ENCODE measurements at regions not wholly inside any gene's neighbourhood (a gene's known extent, or its start where the extent isn't known, plus 50 kb on each side); places are given as distances from the start of the nearest gene placed in this dataset.

GRCh38 chr21:24200052-24200451 lies 1407.2 kb downstream of the MRPL39 start:
- DNase-seq: no peak

GRCh38 chr21:24197923-24198322 lies 1409.4 kb downstream of the MRPL39 start:
- DNase-seq: no peak

GRCh38 chr21:24197132-24197643 lies 1410.1 kb downstream of the MRPL39 start:
- no peak for DNase-seq

- DNase-seq: no peak
Observed at GRCh38 chr21:24188506-24188905, 1418.8 kb downstream of the MRPL39 start.

- DNase-seq: no peak
Observed at GRCh38 chr21:24183077-24183476, 1424.2 kb downstream of the MRPL39 start.

- DNase-seq: no peak
Observed at GRCh38 chr21:24179110-24179509, 1428.2 kb downstream of the MRPL39 start.

- no peak for DNase-seq
Observed at GRCh38 chr21:24175106-24175505, 1432.2 kb downstream of the MRPL39 start.

GRCh38 chr21:24171736-24172135 lies 1435.5 kb downstream of the MRPL39 start:
- DNase-seq: no peak

GRCh38 chr21:24163539-24163938 lies 1443.7 kb downstream of the MRPL39 start:
- DNase-seq: peak; percentile 13 to 29

- no peak for DNase-seq
Observed at GRCh38 chr21:24160528-24160927, 1446.8 kb downstream of the MRPL39 start.

GRCh38 chr21:24153137-24153536 lies 1454.1 kb downstream of the MRPL39 start:
- DNase-seq: no peak

- no peak for DNase-seq
Observed at GRCh38 chr21:24150753-24151152, 1456.5 kb downstream of the MRPL39 start.

GRCh38 chr21:24148461-24148860 lies 1458.8 kb downstream of the MRPL39 start:
- no peak for DNase-seq

GRCh38 chr21:24147674-24148073 lies 1459.6 kb downstream of the MRPL39 start:
- DNase-seq: no peak

- no peak for DNase-seq
Observed at GRCh38 chr21:24131056-24131455, 1476.2 kb downstream of the MRPL39 start.

GRCh38 chr21:24127651-24128050 lies 1479.6 kb downstream of the MRPL39 start:
- DNase-seq: no peak

- DNase-seq: no peak
Observed at GRCh38 chr21:24123785-24124184, 1483.5 kb downstream of the MRPL39 start.

GRCh38 chr21:24118738-24119459 lies 1488.4 kb downstream of the MRPL39 start:
- DNase-seq: no peak

GRCh38 chr21:24115141-24115540 lies 1492.1 kb downstream of the MRPL39 start:
- no peak for DNase-seq

- no peak for DNase-seq
Observed at GRCh38 chr21:24112020-24112419, 1495.3 kb downstream of the MRPL39 start.

GRCh38 chr21:24110846-24111245 lies 1496.4 kb downstream of the MRPL39 start:
- no peak for DNase-seq

GRCh38 chr21:24097181-24097580 lies 1510.1 kb downstream of the MRPL39 start:
- DNase-seq: no peak

- DNase-seq: no peak
Observed at GRCh38 chr21:24096651-24097050, 1510.6 kb downstream of the MRPL39 start.

GRCh38 chr21:24093032-24093431 lies 1514.2 kb downstream of the MRPL39 start:
- no peak for DNase-seq

GRCh38 chr21:24076179-24076578 lies 1531.1 kb downstream of the MRPL39 start:
- DNase-seq: no peak

Measured in SHP77 (cell line).